ENCODE measurements at regions not wholly inside any gene's neighbourhood (a gene's known extent, or its start where the extent isn't known, plus 50 kb on each side); places are given as distances from the start of the nearest gene placed in this dataset.

- TF ChIP-seq YY1 (IDR thresholded peaks at IDR 0.05; ENCODE audit: insufficient read depth, insufficient read length) (no peak), ZNF274 (IDR thresholded peaks at IDR 0.05; ENCODE audit: low read depth, low read length) (no peak)
These were observed 755.6 kb downstream of the MED13L start for GRCh38 chr12:115521771-115522409.

Measured in NT2/D1 (cell line).